ENCODE measurements at regions not wholly inside any gene's neighbourhood (a gene's known extent, or its start where the extent isn't known, plus 50 kb on each side); places are given as distances from the start of the nearest gene placed in this dataset.

DNA sequence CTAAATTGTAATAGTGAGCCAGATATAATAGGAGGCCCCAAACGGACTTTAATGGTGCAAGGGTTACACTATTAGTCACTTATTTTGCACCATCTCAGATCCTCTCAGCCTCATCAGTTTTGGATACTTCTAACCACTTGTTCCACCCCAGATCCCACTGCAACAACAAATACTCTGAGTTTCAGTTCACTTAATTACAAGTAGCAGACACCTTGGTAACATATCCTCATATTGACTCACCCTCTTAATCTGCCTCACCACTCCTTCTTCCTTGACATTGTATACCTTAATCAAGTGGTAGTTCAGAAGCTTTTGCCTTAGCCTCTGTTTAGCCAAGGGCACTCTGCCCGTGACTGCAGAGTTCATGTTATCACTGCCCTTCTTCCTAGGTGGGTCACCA is 256.1 kb upstream of the UBASH3B start:
- no peak for DNase-seq (ENCODE audit: low read depth)

- DNase-seq (ENCODE audit: low read depth) = no peak
Measured at GRCh38 chr11:122398851-122399250, 256.7 kb upstream of the UBASH3B start.

DNA sequence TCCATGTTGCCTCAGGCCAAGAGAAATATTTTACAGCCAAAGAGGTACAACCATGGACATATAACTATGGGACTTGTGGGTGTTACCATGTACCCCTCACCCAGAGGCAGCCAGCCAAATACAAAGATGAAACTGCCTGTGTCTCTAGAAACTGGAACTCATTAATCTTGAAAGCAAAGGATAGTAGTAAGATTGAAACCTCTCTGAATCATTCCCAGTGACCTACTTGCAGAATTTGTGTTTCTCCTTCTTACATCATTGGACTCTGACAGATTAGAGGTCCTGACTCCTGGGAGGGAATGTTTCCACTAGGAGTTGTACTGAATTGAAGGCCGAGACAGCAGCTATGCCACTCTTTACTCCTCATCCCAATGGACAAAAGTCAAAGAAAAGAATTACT is 257.4 kb upstream of the UBASH3B start:
- DNase-seq (ENCODE audit: low read depth) = no peak

GRCh38 chr11:122395282-122395681 is 260.2 kb upstream of the UBASH3B start:
- no peak for DNase-seq (ENCODE audit: low read depth)

DNA sequence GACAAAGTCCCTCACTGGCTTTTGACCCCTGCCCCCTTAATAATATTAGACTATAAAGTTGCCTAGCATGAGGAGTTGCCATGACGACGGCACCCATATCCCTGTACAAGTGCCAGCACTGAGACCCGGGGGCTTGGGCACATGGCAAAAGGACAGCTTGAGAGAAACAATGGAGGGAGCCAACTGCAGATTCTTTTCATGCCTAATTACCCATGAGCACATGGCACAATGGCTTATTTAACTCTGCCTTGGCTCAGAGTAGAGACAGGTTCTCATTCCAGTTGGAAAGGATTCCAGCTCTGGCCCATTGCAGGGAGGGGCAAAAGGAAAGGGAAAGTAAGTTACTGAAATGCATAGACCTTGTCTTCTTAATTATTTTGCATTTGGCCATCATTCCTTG is 261.2 kb upstream of the UBASH3B start:
- DNase-seq (ENCODE audit: low read depth) = no peak

DNA sequence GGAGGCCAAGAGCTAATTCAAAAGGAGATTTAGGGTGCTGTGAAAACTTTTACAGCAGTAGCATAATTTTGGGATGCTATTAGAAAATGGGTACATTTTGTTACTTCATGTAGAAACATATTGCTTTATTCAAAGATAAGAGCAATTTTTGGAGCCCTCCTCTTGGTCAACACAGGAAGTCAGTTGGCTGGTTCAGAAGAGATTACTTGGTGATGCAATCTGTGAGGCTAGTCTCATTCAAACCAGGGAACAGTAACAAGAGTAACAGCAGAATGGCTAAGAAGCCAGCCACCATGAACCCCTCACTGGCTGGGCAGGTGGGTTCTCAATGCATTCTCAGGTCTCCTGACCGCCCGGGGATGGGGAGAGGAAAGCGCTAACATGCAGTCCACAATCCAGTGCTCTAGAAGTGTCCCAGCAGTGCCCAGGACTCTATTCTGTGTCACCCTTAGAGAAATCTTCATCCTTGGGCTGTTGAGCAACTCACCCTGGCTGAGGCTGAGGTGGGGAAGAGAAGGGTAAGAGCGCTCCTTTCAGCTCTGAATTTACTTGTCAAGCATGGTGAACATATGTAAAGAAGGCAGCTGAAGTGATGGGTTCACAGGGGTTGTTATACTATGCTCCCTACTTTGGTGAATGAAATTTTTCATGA is 262.2 kb upstream of the UBASH3B start:
- no peak for DNase-seq (ENCODE audit: low read depth)

- DNase-seq (ENCODE audit: low read depth) = no peak
Measured at GRCh38 chr11:122392508-122392907, 263.0 kb upstream of the UBASH3B start.

DNA sequence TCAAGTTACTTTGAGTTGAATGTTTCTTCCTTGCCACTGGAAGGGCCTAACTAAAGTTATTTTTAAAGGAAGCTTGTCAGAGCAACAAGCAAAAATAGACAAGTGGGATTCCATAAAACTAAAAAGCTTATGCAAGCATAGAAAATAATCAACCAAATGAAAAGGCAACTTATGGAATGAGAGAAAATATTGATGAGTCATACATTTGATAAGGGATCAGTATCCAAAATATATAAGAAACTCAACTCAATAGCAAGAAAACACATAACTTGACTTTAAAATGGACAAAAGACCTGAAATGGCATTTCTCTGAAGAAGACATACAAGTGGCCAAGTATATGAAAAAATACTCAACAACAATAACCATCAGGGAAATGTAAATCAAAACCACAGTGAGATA is 264.5 kb upstream of the UBASH3B start:
- no peak for DNase-seq (ENCODE audit: low read depth)

GRCh38 chr11:122383186-122383585 is 267.2 kb upstream of the BLID start:
- no peak for DNase-seq (ENCODE audit: low read depth)

DNA sequence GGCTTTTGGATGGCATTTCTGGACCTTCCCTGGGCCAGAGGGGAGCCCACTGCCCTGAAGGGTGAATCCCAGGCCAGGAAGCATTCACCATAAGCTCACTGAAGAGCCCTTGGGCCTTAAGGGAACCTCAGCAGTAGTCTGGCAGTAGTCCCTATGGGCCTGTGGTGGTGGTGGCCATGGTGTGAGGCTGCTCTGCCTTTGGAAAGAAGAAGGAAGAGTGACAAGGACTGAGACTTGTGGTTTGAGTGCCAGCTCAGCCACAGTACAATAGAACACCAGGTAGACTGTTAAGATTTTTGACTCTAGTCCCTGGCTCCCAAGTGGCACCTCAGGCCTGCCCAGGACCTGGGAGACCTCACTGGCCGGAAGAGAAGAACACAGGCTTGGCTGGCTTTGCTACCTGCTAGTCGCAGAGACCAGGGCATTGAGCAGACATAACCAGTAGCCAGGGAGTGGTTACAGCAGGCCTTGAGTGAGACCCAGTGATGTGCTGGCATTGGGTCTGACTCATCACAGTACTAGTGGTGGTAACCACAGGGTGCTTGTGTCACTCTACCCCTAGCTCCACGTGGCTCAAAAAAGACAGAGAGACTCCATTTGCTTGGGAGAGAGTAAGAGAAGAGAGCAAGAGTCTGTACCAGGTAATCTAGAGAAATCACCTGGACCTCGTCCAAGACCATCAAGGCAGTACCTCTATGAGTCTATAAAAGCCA is 259.8 kb upstream of the BLID start:
- no peak for DNase-seq (ENCODE audit: low read depth)

GRCh38 chr11:122368796-122369195 is 252.8 kb upstream of the BLID start:
- DNase-seq (ENCODE audit: low read depth) = no peak

- no peak for DNase-seq (ENCODE audit: low read depth)
Measured at GRCh38 chr11:122367809-122368231, 251.8 kb upstream of the BLID start.

DNA sequence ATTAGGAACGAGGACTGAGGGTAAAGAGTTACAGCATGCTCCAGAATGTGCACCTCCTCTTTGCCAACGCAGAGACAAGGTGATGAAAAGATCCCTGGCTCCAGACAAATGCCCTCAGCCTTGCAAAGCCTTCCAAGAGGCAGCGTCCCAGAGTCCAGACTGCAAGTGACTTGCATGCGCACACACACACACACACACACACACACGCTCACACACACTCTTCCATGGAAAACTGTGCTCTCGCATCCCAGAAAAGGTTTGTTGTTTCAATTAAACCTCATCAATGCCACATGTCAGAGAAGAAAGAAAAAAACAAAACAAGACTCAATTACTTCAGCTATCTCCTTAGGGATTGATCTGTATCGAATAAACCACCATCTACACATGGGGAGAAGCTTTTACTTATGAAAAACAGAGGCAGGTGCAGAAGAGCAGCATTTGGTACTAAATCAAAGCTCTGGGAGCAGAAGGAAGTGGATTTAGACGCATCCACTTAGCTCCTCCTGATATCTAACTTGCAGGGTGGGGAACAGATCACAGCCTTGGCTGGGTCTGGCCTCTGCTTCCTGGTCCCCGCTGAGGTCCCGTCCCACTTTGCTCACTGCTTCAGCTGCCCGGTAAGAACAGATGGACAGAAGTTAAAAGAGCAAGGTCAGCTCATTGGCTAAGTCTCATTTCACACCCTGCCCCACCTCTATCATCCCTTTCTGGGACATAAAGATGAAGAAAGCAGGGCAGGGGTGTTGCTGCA is 249.8 kb upstream of the BLID start:
- no peak for DNase-seq (ENCODE audit: low read depth)

DNA sequence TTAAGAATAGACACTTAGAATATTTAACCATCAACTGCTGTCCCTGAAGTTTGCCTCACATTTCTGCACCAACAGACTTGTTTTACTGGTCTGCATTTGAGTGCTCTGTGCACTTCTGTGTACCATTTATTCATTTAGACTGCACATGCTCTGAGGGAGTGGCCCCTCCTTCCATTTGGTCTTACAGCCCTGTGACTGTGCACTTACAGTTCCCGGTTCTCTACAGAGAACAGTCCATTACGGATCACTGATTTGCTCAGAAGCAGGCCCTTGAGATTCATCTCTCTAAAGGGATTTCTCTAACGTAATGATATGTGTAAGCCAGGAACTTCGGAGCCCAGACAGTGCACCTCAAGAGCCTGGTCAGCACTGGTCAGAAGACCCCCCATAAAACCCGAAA is 247.3 kb upstream of the BLID start:
- DNase-seq (ENCODE audit: low read depth) = no peak

- no peak for DNase-seq (ENCODE audit: low read depth)
Measured at GRCh38 chr11:122362381-122362780, 246.4 kb upstream of the BLID start.

DNA sequence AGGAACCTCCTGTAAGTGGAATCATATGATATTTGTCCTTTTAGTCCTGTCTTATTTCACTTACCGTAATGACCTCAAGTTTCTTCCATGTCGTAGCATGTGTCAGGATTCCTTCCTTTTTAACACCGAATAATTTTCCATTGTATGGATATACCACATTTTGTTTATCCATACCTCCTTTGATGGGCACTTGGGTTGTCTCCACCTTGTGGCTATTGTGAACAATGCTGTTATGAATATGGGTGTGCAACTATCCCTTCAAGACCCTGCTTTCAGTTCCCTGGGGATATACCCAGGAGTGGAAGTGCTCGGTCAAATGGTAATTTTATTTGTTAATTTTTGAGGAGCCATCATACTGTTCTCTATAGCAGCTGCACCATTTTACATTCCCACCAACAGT is 244.9 kb upstream of the BLID start:
- DNase-seq (ENCODE audit: low read depth) = no peak

- no peak for DNase-seq (ENCODE audit: low read depth)
Measured at GRCh38 chr11:122359081-122359571, 243.1 kb upstream of the BLID start.

- DNase-seq (ENCODE audit: low read depth) = no peak
Measured at GRCh38 chr11:122358292-122358691, 242.3 kb upstream of the BLID start.

DNA sequence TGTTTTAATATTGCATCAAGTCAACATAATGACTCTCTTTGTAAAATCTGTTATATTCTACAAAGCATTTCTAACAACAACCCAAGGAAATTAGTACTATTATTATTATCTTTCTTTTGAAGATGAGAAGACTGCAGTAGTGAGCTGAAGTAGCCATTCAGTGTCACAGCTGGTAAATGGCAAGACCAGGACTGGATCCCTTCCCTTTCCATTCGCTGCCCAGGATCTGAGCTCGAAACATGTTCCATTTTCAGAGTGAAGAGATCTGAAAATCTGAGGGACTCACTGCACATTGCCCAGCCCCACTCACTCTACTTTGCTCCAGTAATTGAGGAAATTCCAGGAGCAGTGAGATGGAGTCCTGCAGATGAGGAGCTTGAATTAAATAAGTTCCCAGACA is 240.0 kb upstream of the BLID start:
- DNase-seq (ENCODE audit: low read depth) = no peak

DNA sequence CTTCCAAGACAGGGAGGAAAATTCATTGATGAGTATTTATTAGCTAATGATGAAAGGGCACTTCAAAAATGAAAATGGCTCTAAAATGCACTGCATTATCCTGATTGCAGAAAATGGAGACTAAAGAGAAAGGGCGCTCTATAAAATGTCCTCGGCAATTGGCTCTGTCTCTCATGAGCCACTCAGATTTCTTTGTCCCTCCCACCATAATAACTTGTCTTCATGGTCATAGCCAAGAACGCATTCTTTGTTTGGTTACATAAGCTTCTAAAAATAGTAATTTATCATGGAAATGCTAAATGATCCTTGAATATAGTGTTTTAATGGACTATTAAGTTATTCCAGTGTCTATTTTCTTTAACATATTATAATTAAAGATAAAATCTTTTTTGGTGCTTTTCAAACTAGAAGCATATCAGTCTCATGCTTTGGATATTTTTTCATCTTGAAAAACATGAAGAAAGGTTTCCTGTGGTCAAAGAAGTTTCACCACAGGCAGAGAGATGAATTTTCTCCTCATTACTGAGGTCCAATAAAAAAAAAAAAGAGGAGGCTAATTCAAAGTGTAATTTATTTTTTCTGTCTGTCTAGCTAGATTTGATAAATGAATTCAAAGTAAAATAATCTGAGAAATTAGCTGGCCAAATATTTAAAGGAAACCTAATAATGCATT is 238.1 kb upstream of the BLID start:
- DNase-seq (ENCODE audit: low read depth) = no peak

DNA sequence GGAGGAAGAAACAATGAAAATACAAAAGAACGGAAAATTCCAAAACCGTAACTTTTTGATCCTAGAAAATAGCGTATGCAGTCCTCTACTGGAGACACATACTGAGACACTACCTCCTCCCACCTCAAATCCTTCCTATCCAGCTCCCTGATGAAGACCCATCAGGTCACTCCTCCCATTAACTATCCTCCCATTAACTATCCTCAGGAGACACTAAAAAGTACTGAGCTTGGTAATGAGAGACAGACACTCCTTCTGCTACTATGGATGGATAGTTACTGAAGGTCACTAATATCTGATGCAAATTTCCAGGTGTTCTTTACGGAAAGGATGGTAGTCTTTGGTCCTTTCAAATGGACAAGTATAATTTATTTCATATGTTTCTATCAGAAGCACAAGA is 237.5 kb upstream of the BLID start:
- no peak for DNase-seq (ENCODE audit: low read depth)

GRCh38 chr11:122348659-122349409 is 232.8 kb upstream of the BLID start:
- DNase-seq (ENCODE audit: low read depth) = no peak

Measured in activated gamma-delta T cell treated with anti-CD3 and anti-CD28 coated beads, Interleukin-2, amount 50 U/mL, for 16 hours (primary cell).